ENCODE measurements at regions not wholly inside any gene's neighbourhood (a gene's known extent, or its start where the extent isn't known, plus 50 kb on each side); places are given as distances from the start of the nearest gene placed in this dataset.

DNA sequence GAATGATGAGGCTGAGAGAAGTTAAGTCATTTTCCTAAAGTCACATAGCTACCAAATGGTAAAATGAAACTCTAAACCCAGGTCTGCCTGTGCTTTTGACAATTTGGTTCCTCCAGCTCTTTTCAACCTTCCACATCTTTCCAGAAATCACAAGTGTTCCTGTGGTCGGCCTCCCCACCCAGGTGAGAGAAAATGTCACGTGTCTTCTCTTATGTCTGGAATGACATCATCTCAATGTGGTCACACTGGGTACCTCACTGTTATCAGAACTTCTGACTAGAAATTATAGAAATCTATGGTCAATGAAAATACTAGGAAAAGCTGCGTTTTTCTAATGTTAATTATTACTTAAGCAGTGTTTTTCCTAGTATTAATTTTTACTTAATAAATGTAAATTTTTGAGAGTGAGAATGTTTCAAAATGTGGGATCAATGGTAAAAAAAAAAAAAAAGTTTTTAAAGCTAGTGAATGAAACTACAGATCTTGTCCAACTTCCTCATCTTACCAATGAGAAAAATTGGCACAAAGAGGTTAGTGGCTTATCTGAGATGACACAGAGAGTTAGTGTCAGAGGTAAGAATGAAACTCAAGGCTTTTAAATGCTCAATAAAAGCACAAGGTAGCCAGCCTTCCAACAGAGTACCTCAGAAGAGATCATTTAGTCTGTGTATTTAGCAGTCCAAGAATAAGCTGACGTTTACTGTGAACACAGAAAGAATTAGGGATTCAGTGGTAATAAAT, 228.7 kb upstream of the NR4A3 start:
- in situ Hi-C loops (cut with HindIII; ENCODE audit: low sequenced_read_pairs), result no loop called here

DNA sequence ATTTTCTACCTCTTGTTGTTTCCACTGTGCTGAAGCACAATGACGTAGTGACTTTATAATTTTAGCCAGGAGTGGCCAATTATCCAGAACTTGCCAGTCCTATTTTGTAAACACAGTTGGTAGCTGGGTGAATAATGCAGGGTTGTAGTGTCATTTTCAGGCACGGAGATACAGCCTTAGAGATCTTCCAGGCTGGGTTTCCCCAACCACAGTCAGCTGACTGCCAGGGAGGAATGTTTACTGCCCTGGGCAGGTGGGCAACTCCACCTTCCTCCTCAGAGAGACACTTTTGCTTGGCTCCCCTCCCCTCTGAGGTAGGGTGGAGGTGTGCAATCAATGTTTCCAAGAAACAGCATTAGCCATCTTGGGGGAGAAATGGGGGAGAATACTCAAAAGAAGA, 228.1 kb upstream of the NR4A3 start:
- in situ Hi-C loops (cut with HindIII; ENCODE audit: low sequenced_read_pairs), result no loop called here
- DNase-seq (ENCODE audit: low spot score), result no peak

More for the DNA sequence above, 228.7 kb upstream of the NR4A3 start:
- no peak for DNase-seq (ENCODE audit: low spot score)

DNA sequence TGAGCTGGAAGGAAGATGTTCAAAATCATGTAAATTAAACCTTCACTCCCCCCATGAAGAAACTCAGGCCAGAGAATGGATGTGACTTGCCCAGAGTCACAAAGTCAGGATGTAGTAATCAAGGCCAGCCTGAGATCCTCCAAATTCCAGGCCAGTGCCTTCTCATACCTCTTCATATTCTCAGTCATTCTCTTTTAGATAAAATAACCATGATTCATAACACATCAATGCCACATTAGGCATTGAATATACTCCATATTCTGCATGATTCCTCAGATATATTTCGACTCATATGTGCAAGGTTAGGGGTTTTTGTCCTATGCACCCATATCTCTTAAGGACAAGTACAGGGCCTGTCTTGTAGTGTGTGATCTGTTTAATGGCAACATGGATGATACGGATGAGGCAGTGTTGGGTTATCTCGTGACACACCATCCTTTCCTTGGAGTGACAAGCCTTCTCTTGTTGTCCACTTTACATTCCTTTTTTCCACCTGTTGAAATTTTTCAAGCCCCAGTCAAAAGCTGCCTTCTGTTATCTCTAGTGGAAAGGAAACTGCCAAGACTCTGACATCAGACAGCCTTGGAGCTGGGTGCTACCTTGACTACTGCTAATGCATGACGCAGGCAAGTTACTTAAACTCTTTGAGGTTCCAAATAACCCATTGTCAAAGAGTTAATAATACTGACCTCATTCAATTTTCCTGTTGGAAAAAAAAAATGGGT, 227.5 kb upstream of the NR4A3 start:
- in situ Hi-C loops (cut with HindIII; ENCODE audit: low sequenced_read_pairs), result no loop called here

DNA sequence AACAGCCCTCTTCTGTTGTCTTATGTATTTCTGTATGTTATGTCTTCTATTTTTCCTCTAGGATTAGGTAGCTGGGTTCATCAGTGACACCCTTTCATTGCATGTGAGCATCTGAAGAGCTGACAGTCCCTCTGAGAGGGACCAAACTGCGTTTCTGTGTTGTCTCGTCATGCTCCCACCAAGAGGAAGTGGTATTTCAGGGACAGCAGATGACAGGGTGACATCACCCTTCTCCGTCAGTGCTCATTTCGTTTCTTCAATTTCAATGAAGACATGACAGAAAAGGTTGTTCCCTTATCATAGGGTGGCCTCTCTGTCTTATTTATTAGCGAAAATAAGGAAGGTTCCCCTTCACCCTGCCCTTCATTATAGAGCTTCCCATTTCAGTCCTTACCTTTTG, 225.9 kb upstream of the NR4A3 start:
- in situ Hi-C loops (cut with HindIII; ENCODE audit: low sequenced_read_pairs), result no loop called here
- DNase-seq (ENCODE audit: low spot score), result no peak

More for the DNA sequence above, 227.5 kb upstream of the NR4A3 start:
- no peak for DNase-seq (ENCODE audit: low spot score)

DNA sequence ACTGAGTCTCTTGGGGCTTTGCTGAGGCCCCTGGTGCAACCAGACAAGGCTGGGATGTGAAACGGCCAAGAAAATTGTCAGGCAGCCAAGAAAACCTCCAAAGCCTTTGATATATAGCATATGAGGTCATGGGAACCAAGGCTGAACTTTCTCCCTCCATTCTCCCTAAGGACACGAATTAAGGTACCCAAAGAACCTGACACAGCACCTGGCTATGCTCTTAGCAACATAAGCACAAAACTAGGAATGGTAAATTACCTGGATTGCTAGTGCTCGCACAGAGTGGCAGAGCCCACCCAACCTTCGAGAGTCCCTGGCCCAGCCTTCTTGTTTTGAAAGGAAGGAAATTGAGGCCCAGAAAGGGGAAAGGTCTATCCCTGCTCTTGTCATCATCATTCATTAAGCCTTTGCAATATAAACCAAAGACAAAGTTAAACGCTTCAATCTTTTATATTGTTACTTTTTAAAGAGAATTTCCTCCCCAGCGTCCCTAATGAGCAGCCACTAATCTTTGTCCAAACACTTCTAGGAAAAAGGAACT, 220.0 kb upstream of the NR4A3 start:
- in situ Hi-C loops (cut with HindIII; ENCODE audit: low sequenced_read_pairs), result no loop called here

DNA sequence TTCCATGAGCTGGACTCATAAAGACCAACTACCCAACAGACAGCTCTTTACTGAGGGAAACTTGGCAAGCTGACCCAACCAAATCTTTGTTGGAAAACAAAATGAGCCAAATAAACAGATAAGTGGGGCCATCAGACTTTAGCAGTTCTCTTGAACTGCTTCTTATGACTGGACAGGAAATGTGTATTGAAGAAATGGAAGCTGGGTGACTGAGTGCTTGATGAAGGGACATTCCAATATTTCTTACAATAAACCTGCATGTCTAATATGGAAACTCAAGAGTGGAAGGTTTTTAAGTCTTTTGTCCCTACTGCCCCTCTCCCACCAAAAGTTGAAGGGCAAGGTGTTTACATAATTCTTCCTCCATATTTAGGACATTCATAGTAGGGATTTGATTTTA, 218.8 kb upstream of the NR4A3 start:
- no peak for DNase-seq (ENCODE audit: low spot score)
- in situ Hi-C loops (cut with HindIII; ENCODE audit: low sequenced_read_pairs), result no loop called here

More for the DNA sequence above, 220.0 kb upstream of the NR4A3 start:
- no peak for DNase-seq (ENCODE audit: low spot score)

DNA sequence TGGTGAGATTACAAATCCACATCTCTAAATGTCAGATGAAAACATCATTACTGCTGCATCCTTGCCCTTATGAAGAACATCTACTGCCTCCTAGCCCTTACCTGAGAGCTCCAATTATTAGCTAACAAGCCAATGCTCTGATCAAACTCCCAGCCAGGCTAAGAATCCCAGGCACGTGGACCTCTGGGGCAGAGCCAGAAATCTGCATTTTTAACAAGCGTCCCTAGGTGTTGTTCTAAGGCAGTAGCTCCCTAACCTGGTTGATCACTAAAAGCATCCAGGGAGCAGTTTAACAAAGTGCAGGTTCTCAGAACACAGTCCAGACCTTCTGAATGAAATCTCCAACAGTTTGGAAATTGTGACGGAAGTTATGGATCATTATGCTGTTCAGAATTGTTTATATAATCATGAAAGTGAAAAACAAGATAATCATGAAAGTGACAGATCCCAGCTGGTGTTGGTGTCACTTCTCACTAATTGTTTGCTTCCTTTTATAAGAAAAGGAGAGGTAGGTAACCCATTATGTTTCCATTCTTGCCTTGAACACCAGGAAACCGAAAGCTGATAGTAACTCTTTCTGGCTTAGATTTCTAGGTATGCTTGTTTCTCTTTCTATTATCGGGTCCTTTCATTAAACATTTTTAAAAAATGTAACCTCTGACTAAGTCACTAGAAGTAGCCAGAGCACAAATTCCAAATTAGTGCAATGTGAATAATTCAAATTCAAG, 216.5 kb upstream of the NR4A3 start:
- DNase-seq (ENCODE audit: low spot score), result no peak

DNA sequence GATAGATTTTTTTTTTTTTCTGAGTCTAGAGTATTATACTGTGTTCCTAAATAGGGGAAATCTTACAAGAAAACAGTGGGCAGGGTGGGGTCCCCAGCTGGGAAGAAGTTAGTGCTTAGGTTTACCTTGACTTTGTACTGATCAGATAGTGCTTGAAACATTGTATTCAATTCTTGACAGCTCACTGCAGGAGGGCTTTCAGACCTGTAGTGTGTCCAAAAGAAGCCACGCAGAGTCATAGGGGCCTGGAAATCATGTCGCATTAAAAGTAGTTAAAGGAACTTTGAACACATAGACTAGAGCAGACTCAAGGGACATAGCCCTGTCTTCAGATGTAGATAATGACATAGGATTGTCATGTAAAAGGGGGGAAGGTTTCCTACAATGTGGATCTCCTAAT, 215.4 kb upstream of the NR4A3 start:
- in situ Hi-C loops (cut with HindIII; ENCODE audit: low sequenced_read_pairs), result no loop called here

More for the DNA sequence above, 216.5 kb upstream of the NR4A3 start:
- in situ Hi-C loops (cut with HindIII; ENCODE audit: low sequenced_read_pairs), result no loop called here

DNA sequence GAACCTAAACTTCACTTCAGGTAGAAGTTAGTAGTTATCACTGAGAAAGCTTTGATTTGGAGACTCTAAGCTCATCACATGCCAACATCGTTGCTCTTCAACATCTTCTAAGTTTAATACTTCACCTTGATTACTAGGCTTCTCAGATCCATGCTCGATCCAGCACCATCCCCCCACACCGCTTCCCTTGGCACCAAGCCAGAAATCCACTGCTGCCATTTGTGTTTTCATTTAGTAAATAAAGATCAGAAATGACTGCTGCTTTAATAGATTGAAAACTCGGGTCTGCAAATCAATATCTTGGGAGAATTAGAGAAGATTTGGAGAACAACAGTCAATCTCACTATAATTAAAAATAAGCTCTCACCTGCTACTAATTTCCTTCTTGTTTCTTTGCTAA, 214.7 kb upstream of the NR4A3 start:
- in situ Hi-C loops (cut with HindIII; ENCODE audit: low sequenced_read_pairs), result no loop called here
- no peak for DNase-seq (ENCODE audit: low spot score)

More for the DNA sequence above, 215.4 kb upstream of the NR4A3 start:
- no peak for DNase-seq (ENCODE audit: low spot score)

DNA sequence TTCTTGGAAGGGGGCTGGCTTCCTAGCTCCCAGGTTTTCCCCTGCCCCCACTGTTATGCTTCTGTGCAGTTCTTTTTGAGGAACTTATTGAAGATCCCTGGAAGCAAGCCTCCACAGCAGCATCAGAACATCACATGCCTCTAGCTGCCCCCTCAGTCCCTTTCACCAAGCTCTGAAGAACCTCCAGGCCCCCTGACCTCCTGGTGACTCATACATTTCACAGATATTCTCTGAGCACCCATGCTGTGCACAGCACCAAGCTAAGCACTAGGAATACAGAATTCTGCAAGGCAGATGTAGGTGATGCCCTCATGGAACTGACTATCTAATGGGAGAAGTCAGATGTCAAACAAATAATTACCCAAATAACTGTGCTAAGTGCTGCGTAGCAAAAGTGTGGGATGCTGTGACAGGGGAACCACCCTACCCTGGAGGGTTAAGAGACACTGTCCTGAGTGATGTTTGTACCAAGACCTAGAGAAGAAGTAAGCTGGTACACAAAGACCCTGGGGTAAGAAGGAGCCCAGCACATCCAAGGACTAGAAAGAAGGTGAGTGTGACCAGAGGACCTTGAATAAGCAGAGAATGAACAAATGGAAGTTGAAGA, 213.7 kb upstream of the NR4A3 start:
- DNase-seq (ENCODE audit: low spot score), result no peak
- in situ Hi-C loops (cut with HindIII; ENCODE audit: low sequenced_read_pairs), result no loop called here

DNA sequence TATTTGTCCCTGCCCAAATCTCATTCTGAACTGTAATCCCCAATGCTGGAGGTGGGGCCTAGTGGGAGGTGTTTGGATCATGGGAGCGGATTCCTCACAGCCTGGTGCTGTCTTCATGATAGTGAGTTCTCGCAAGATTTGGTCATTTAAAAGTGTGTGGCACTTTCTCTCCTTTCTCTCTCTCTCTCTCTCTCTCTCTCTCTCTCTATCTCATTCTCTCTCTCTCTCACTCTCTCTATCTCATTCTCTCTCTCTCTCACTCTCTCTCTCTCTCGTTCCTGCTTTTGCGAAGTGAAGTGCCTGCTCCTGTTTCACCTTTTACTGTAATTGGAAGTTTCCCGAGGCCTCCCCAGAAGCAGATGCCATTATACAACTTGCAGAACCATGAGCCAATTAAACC, 207.3 kb upstream of the NR4A3 start:
- in situ Hi-C loops (cut with HindIII; ENCODE audit: low sequenced_read_pairs), result no loop called here
- DNase-seq (ENCODE audit: low spot score), result no peak

DNA sequence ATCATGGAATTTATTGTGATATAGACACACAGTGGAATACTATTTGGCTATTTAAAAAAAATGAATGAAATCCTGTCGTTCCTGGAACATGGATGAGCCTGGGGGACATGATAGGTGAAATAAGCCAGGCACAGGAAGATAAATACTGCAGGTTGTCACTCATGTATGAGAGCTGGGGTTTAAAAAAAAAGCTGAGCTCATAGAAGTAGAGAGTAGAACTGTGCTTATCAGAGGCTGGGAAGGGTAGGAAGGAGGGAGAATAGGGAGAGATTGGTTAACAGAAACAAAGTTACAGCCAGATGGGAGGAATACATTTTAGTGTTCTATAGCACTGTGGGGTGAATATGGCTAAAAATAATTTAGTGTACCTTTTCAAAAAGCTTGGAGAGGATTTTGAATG, 200.6 kb upstream of the NR4A3 start:
- no peak for DNase-seq (ENCODE audit: low spot score)
- in situ Hi-C loops (cut with HindIII; ENCODE audit: low sequenced_read_pairs), result no loop called here

DNA sequence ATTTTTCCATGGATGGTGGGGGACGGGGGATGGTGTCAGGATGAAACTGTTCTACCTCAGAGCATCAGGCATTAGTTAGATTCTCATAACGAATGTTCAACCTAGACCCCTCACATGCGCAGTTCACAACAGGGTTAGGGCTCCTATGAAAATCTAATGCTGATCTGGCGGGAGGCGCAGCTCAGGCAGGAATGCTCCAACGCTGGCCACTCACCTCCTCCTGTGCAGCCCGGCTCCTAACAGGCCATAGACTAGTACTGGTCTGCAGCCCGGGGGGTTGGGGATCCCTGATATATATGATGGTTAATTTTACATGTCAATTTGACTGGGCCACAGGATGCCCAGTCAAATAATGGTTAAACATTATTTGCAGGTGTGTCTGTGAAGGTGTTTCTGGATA, 199.0 kb upstream of the NR4A3 start:
- no peak for DNase-seq (ENCODE audit: low spot score)
- in situ Hi-C loops (cut with HindIII; ENCODE audit: low sequenced_read_pairs), result no loop called here

DNA sequence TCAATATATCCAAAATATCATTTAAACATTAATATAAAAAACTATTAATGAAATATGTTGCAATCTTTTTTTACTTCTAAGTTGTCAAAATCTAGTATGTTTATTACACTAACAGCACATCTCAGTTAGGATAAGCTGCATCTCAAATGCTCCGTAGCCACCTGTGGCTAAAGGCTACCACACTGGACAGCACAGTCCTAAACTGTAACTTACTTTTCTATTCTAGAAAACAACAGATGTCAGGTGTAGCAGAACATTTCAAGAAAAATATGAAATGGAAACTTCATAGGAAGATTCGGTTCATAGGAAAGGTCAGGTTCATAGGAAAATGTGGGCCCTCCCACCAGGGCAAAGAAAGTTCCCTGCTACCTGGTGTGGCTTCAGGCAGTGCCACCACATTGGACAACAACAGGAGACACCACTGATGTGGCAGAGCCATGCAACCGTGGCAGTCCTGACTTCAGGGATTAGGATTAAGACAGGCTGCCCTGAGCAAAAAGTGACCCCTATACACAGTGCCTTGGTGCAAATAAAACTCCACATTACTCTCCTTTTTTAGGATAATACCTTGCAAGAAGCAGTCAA, 197.8 kb upstream of the NR4A3 start:
- in situ Hi-C loops (cut with HindIII; ENCODE audit: low sequenced_read_pairs), result no loop called here
- no peak for DNase-seq (ENCODE audit: low spot score)

DNA sequence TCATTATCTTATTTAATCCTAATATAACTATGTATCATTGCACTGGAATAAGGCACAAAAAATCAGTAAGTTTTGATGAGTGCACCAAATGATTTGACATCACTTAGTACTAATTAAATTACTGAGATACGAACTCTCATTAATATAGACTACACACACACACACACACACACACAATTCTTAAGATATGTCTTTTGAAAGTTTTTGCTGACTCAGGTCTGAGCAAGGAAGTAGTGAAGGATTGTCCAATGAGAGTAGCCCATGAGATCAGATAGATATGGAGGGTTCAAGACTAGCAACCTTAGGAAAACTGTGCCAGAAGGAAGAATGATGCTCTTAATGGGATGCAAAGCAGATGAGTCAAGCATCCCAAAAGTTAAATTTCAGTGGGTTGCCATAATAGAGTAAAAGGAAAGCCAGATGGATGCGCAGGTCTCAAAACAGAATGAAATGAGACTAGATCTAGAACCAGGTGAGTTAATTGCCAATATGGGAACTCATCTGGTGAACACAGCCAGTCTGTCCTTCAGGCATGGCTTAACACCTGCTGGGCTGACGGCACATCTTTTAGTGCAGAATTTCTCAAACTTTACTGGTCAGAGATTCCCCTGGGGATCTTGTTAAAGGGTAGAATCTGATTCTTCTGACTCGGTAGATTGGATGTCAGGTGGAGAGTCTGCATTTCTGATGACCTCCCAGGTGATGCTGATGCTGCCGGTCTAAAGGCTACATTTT, 197.0 kb upstream of the NR4A3 start:
- in situ Hi-C loops (cut with HindIII; ENCODE audit: low sequenced_read_pairs), result no loop called here
- DNase-seq (ENCODE audit: low spot score), result no peak

DNA sequence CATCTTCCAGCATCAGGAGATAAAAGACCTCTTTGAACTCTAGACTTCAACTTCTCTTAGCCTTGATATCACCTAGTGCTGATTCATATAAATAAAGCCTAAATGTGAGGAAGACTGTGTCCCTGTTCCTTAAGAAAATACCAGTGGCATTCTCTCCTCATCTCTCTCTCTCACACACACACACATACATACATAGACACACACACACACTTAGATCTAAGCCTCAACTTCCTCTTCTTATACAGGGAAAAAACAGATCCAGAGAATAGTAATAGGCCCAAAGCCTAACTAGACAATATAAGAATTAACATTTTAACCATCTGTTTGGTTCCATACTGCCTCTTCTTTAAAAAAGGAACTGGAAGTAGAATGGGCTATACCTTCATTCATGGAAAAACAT, 195.3 kb upstream of the NR4A3 start:
- no peak for DNase-seq (ENCODE audit: low spot score)
- in situ Hi-C loops (cut with HindIII; ENCODE audit: low sequenced_read_pairs), result no loop called here

DNA sequence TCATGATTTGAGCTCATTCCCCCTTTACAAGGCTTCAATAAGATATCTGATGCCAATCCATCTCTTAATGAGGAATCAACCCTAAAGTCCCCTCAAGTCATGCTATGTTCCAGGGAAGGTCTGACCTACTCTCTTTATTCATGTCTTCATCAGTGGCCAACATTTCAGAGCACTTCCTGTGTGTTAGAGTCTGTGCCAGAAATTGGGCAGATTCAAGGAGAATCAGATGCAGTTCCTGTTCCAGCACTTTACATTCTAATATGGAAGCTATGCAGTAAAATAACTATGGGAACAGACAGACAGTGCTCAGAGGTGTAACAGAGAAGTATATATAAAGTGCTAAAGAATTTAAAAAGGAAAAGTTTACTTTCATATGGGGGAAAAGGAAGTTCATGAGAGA, 193.4 kb upstream of the NR4A3 start:
- in situ Hi-C loops (cut with HindIII; ENCODE audit: low sequenced_read_pairs), result no loop called here
- no peak for DNase-seq (ENCODE audit: low spot score)

DNA sequence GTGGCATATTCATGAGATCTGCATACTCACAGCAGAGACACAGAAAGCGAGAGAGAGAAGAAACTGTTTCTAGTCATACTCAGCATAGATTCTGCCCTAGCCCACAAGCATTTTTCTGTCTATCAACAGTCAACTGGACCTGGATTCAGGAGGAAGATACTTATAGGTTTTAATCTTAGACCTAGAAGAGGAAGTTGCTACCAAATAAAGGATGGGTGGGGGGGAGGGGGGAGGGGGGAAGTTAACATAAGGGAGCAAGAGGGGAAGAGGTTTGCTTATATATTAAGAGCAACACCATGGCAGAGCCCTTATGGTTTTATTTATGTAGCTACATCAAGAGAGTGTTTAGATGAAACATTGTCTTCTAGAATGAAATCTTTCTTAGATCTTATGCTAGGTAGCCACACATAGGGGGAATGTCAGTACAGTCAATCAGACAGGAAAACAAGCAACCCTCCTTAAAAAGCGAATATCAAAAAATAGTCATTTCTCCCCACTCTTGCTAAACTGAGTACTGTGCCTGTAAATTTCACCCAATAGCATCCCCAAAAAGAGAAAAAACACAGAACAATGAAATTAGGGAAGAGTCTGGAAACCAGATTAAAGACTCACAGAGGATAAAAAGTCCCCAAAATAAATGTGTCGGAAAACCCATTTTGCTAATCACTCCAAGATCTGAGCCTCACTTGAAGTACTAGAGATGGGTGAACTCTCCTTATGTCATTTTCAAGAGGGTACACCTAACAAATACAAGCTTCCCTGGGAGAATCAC, 192.7 kb upstream of the NR4A3 start:
- in situ Hi-C loops (cut with HindIII; ENCODE audit: low sequenced_read_pairs), result no loop called here
- no peak for DNase-seq (ENCODE audit: low spot score)

All from G401 (cell line).